K562 (cell line): ENCODE measurements at regions not wholly inside any gene's neighbourhood (a gene's known extent, or its start where the extent isn't known, plus 50 kb on each side); places are given as distances from the start of the nearest gene placed in this dataset.
"Not testable (repeated sequence)": the region's sequence is repeated elsewhere in the genome, so short reads cannot be mapped to it uniquely, and the experiment has no call there.

Experiments used
- ATAC-seq: fragments of 200-7000 bp; cut with Tn5 transposase; 3 replicates; pipeline ENCODE4 v1.9.1; 2020; ENCODE audit warnings: moderate library complexity
- BruUV-seq: library from RNA; stranded (reverse); fragments of 400-500 nt; replicated peaks from 2 replicates; lab custom pipeline; 2021; lab: Mats Ljungman, UMichigan
- CTCF ChIA-PET: fragments of 300-600 bp; formaldehyde crosslinking; extraction: SDS; loops from one replicate; lab custom pipeline; 2021; ENCODE audit warnings: low intra/inter-chr PET ratio; lab: Yijun Ruan, JAX
- POLR2A ChIA-PET: fragments of 300-600, 350-650 bp; sonication (Branson Sonifier 250); formaldehyde crosslinking; extraction: SDS; loops from one replicate; lab custom pipeline; 2021; ENCODE audit warnings: antibody characterized with exemption, inconsistent platforms; lab: Yijun Ruan, JAX
- DNase-seq, 4 experiments: peaks; one replicate each; pipeline versions ENCODE4 v3.0.0 to v3.0.0-alpha.2; 2011 to 2018; ENCODE audit warnings: low spot score in 3 of 4, mixed read lengths in 3 of 4; ENCODE audit errors: extremely low read depth in 1 of 4
- FAIRE-seq: peaks from 2 replicates; lab custom pipeline; 2011; peaks lifted over from hg19 to GRCh38; lab: Jason Lieb, UNC
- H2AFZ ChIP-seq: 2 replicates; pipeline ENCODE4 v1.6.0; 2011; ENCODE audit warnings: low read depth, low read length, control low read depth, inconsistent platforms
- H3K27ac ChIP-seq: fragments of 200-600 bp; 3 replicates; pipeline ENCODE4 v1.8.0; 2011; ENCODE audit warnings: low read depth, mild to moderate bottlenecking, control low read depth, inconsistent platforms, low read length, moderate library complexity, mixed read lengths; ENCODE audit errors: extremely low read depth
- H3K27me3 ChIP-seq, 2 experiments: fragments of 300-600 bp in 1 of 2; 2 replicates in 1 of 2; 3 replicates in 1 of 2; pipeline versions ENCODE4 v1.6.0 to v1.8.0; 2011; ENCODE audit warnings: inconsistent platforms in 2 of 2, low read length in 2 of 2, mild to moderate bottlenecking in 1 of 2, mixed read lengths in 1 of 2, moderate library complexity in 1 of 2; ENCODE audit not compliant: control insufficient read depth in 2 of 2, insufficient read depth in 2 of 2
- H3K36me3 ChIP-seq: fragments of 300-600 bp; 3 replicates; pipeline ENCODE4 v1.8.0; 2011; ENCODE audit warnings: mild to moderate bottlenecking, low read length, inconsistent platforms; ENCODE audit not compliant: control insufficient read depth, insufficient read depth
- H3K4me1 ChIP-seq, 2 experiments: fragments of 200-600 bp in 1 of 2; replicated peaks in 1 of 2; 2 replicates in 1 of 2; 3 replicates in 1 of 2; pipeline versions ENCODE4 v1.5.1 to v1.8.0; 2011; ENCODE audit warnings: inconsistent platforms in 2 of 2, low read length in 2 of 2, mild to moderate bottlenecking in 1 of 2, mixed read lengths in 1 of 2, moderate library complexity in 1 of 2; ENCODE audit not compliant: control insufficient read depth in 2 of 2, insufficient read depth in 2 of 2
- H3K4me2 ChIP-seq: 2 replicates; pipeline ENCODE4 v1.6.1; 2011; ENCODE audit warnings: low read length, control low read depth, inconsistent platforms, mixed read lengths; ENCODE audit not compliant: insufficient read depth
- H3K4me3 ChIP-seq: fragments of 200-600 bp; sonication (generic), shearing (Covaris generic); 2 replicates; pipeline ENCODE4 v1.5.1; 2016; ENCODE audit warnings: control low read depth, inconsistent platforms
- H3K79me2 ChIP-seq: fragments of 200-600 bp; 3 replicates; pipeline ENCODE4 v1.8.0; 2011; ENCODE audit warnings: low read length, inconsistent platforms; ENCODE audit not compliant: control insufficient read depth, insufficient read depth
- H3K9ac ChIP-seq, 2 experiments: 2 replicates each; pipeline versions ENCODE4 v1.6.0 to v1.6.1; 2011; ENCODE audit warnings: low read depth in 2 of 2, low read length in 2 of 2, control low read depth in 1 of 2, inconsistent platforms in 1 of 2, mild to moderate bottlenecking in 1 of 2, mixed read lengths in 1 of 2; ENCODE audit not compliant: insufficient read depth in 1 of 2
- H3K9me1 ChIP-seq: one replicate; pipeline ENCODE4 v1.6.0; 2011; ENCODE audit warnings: inconsistent platforms, mild to moderate bottlenecking, low read length, moderate library complexity; ENCODE audit not compliant: control insufficient read depth, insufficient read depth
- H3K9me3 ChIP-seq: replicated peaks from 2 replicates; pipeline ENCODE4 v1.5.1; 2011; ENCODE audit warnings: low read depth, low read length, inconsistent platforms; ENCODE audit not compliant: control insufficient read depth, insufficient read depth
- H4K20me1 ChIP-seq: replicated peaks from 2 replicates; pipeline ENCODE4 v1.6.1; 2011; ENCODE audit warnings: low read length, inconsistent platforms, mixed read lengths; ENCODE audit not compliant: control insufficient read depth, insufficient read depth
- CEBPG ChIP-seq, 3 experiments: fragments of 200-800 bp in 1 of 3; sonication (Bioruptor generic) in 1 of 3; sonication (generic) in 1 of 3; formaldehyde crosslinking in 1 of 3; IDR thresholded peaks in 2 of 3; conservative IDR thresholded peaks in 1 of 3; 2 replicates each; pipeline versions ENCODE4 v1.6.1 to v1.8.0; 2016 to 2022; ENCODE audit warnings: missing compliant biosample characterization in 2 of 3, missing genetic modification characterization in 2 of 3, mild to moderate bottlenecking in 1 of 3, missing genetic modification reagents in 1 of 3
- POLR2G ChIP-seq: fragments of 200-400 bp; formaldehyde crosslinking; IDR thresholded peaks from 2 replicates; pipeline ENCODE4 v1.6.1; 2017; ENCODE audit warnings: low read depth, mild to moderate bottlenecking, antibody characterized with exemption, low read length, moderate library complexity
- RBFOX2 ChIP-seq: fragments of 200-400 bp; formaldehyde crosslinking; IDR thresholded peaks from 2 replicates; pipeline ENCODE4 v1.6.1; 2017; ENCODE audit warnings: low read depth, mild to moderate bottlenecking, low read length, moderate library complexity
- YBX1 ChIP-seq: fragments of 450-650 bp; IDR thresholded peaks from 2 replicates; pipeline ENCODE4 v1.7.1; 2016; ENCODE audit warnings: mild to moderate bottlenecking
- WGBS: fragments of 100-300 bp; shearing (Covaris generic); methylation state at CpG from one replicate; pipeline ENCODE4 v1.1.6; 2016; ENCODE audit warnings: low coverage, mixed read lengths; ENCODE audit not compliant: insufficient coverage; ENCODE audit errors: missing lambda C conversion rate; 5-methylcytosine and 5-hydroxymethylcytosine counted together
- in situ Hi-C: fragments of 300-500 bp; cut with MboI; formaldehyde crosslinking; loops from 4 replicates; pipeline ENCODE4 v1.15.0; 2018; ENCODE audit warnings: inconsistent platforms, mixed read lengths
- intact Hi-C: fragments of 100-400 bp; cut with micrococcal nuclease; formaldehyde crosslinking; loops from 2 replicates; pipeline ENCODE4 v1.14.2; 2022

DNA sequence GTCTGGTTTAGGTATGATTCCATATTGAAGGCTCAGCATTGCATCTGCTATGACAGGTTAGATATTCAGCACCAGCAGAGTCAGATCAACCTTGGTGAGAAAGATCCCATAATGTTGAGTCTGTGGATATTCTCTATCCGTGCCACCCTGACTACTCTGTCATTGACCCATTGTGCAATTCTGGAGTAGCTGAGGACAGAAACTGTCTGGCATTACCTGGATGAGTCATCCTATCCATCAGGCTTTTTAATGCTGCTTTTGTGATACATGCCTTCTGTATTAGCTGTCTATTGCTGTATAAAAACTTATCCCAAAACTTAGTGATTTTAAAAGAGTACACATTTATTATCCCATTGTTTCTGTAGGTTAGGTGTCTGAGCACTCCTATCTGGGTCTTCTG, 189.1 kb upstream of the FAT3 start:
- Histone ChIP-seq H3K9ac (no peak overlapping the region), H3K4me3 (no peak overlapping the region), H3K27me3 (no peaks in the 10 kb centered on the region), H3K4me2 (no peak overlapping the region), H3K9me3 (no peaks in the 10 kb centered on the region), H3K9me1 (no peaks in the 10 kb centered on the region), H3K36me3 (no peaks in the 10 kb centered on the region), H3K79me2 (no peaks in the 10 kb centered on the region), H3K4me1 (no peaks in the 10 kb centered on the region), H3K27ac (no peak overlapping the region), H2AFZ (no peak overlapping the region), H4K20me1 (no peaks in the 10 kb centered on the region)
- 9% methylated on average over 1 of the region's 1 CpG for WGBS
- in situ Hi-C loops (no loop called here), intact Hi-C loops (no loop called here)
- ChIA-PET CTCF (no interaction called here), POLR2A (no interaction called here)
- FAIRE-seq (no peak), ATAC-seq (no peak), DNase-seq (no peak)
- no TSS peak for BruUV-seq
- no peak for TF ChIP-seq CEBPG (CRISPR knock-in tag; IDR thresholded peaks at IDR 0.05)
- TF ChIP-seq CEBPG (tag; conservative IDR thresholded peaks at IDR 0.05 in 1 of 2, IDR thresholded peaks at IDR 0.05 in 1 of 2), result no peak
- no peak for TF ChIP-seq YBX1

DNA sequence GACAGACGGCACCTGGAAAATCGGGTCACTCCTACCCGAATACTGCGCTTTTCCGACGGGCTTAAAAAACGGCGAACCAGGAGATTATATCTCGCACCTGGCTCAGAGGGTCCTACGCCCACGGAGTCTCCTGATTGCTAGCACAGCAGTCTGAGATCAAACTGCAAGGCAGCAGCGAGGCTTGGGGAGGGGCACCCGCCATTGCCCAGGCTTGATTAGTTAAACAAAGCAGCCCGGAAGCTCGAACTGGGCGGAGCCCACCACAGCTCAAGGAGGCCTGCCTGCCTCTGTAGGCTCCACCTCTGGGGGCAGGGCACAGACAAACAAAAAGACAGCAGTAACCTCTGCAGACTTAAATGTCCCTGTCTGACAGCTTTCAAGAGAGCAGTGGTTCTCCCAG, 197.5 kb upstream of the FAT3 start:
- peak in 1 of 4 experiments; percentile 33 for DNase-seq
- H3K27me3 ChIP-seq, H3K9me3 ChIP-seq, H3K4me1 ChIP-seq, POLR2A ChIA-PET, intact Hi-C loops, in situ Hi-C loops, H2AFZ ChIP-seq, FAIRE-seq, CTCF ChIA-PET, H3K79me2 ChIP-seq, H4K20me1 ChIP-seq, BruUV-seq, ATAC-seq, H3K4me3 ChIP-seq, H3K9ac ChIP-seq, H3K4me2 ChIP-seq, H3K27ac ChIP-seq, H3K36me3 ChIP-seq, H3K9me1 ChIP-seq: not testable (repeated sequence)
- peak; percentile 37; the same call in 1 of the 2 replicates for TF ChIP-seq RBFOX2
- TF ChIP-seq POLR2G, result 0 out of 2 replicates have a peak, but pooled peaks have one; percentile 33
- WGBS, result 13% methylated on average over 7 of the region's 16 CpGs
